ENCODE measurements at regions not wholly inside any gene's neighbourhood (a gene's known extent, or its start where the extent isn't known, plus 50 kb on each side); places are given as distances from the start of the nearest gene placed in this dataset.
"Not testable (repeated sequence)": the region's sequence is repeated elsewhere in the genome, so short reads cannot be mapped to it uniquely, and the experiment has no call there.

- Mint-ChIP-seq H3K9me3 (peaks cover 5% of the 10 kb centered on the region), H3K4me1 (ENCODE audit: low read depth) (no peaks in the 10 kb centered on the region), H3K27ac (no peak overlapping the region), H3K27me3 (peaks cover 5% of the 10 kb centered on the region), H3K36me3 (ENCODE audit: low read depth) (no peaks in the 10 kb centered on the region), H3K4me3 (no peak overlapping the region)
- intact Hi-C loops (cut with micrococcal nuclease): no loop called here
- CTCF ChIA-PET: interaction anchor here (1.5 kb wide), 1 partner anchor 417 kb away, joined by 3 read pairs; no protein-coding TSS in a partner anchor
- POLR2A ChIA-PET: no interaction called here
- DNase-seq (no peak), ATAC-seq (no peak)
- TF ChIP-seq CTCF (IDR thresholded peaks at IDR 0.05): no peak
Observed at GRCh38 chr7:106583706-106584690, 77.0 kb downstream of the CCDC71L start.

GRCh38 chr7:106583100-106583499 is 77.9 kb downstream of the CCDC71L start:
- Mint-ChIP-seq H3K36me3 (ENCODE audit: low read depth) (no peaks in the 10 kb centered on the region), H3K9me3 (peaks cover 5% of the 10 kb centered on the region), H3K27ac (no peak overlapping the region), H3K4me1 (ENCODE audit: low read depth) (no peaks in the 10 kb centered on the region), H3K27me3 (peaks cover 5% of the 10 kb centered on the region), H3K4me3 (no peak overlapping the region)
- ChIA-PET POLR2A (no interaction called here), CTCF (interaction anchor here (1.5 kb wide), 1 partner anchor 416 kb away, joined by 3 read pairs; no protein-coding TSS in a partner anchor)
- TF ChIP-seq CTCF (IDR thresholded peaks at IDR 0.05): no peak
- ATAC-seq: no peak
- DNase-seq: no peak
- intact Hi-C loops (cut with micrococcal nuclease): no loop called here

GRCh38 chr7:106582365-106582764 is 78.6 kb downstream of the CCDC71L start:
- Mint-ChIP-seq H3K27me3 (peaks cover 5% of the 10 kb centered on the region), H3K4me1 (ENCODE audit: low read depth) (no peaks in the 10 kb centered on the region), H3K4me3 (no peak overlapping the region), H3K9me3 (peaks cover 5% of the 10 kb centered on the region), H3K36me3 (ENCODE audit: low read depth) (no peaks in the 10 kb centered on the region), H3K27ac (no peak overlapping the region)
- intact Hi-C loops (cut with micrococcal nuclease): no loop called here
- DNase-seq (no peak), ATAC-seq (no peak)
- TF ChIP-seq CTCF (IDR thresholded peaks at IDR 0.05): no peak
- ChIA-PET POLR2A (no interaction called here), CTCF (no interaction called here)

GRCh38 chr7:106579086-106579485 is 81.9 kb downstream of the CCDC71L start:
- CTCF ChIA-PET; H3K4me3 Mint-ChIP-seq; DNase-seq; H3K27ac Mint-ChIP-seq; ATAC-seq; H3K4me1 Mint-ChIP-seq (ENCODE audit: low read depth); H3K9me3 Mint-ChIP-seq; intact Hi-C loops (cut with micrococcal nuclease); H3K27me3 Mint-ChIP-seq; POLR2A ChIA-PET; H3K36me3 Mint-ChIP-seq (ENCODE audit: low read depth): not testable (repeated sequence)

GRCh38 chr7:106575138-106575823 is 85.7 kb downstream of the CCDC71L start:
- intact Hi-C loops (cut with micrococcal nuclease): no loop called here
- Mint-ChIP-seq H3K9me3 (no peaks in the 10 kb centered on the region), H3K36me3 (ENCODE audit: low read depth) (no peaks in the 10 kb centered on the region), H3K27me3 (peaks cover 3% of the 10 kb centered on the region), H3K4me3 (no peak overlapping the region), H3K27ac (no peak overlapping the region), H3K4me1 (ENCODE audit: low read depth) (no peaks in the 10 kb centered on the region)
- ATAC-seq (no peak), DNase-seq (no peak)
- POLR2A ChIA-PET: no interaction called here
- no peak for TF ChIP-seq CTCF (IDR thresholded peaks at IDR 0.05)
- CTCF ChIA-PET: no interaction called here

Data from activated CD8-positive, alpha-beta T cell treated with anti-CD3 and anti-CD28 coated beads for 36 hours (primary cell).